Neural progenitor cell (in vitro differentiated cells): ENCODE measurements at regions not wholly inside any gene's neighbourhood (a gene's known extent, or its start where the extent isn't known, plus 50 kb on each side); places are given as distances from the start of the nearest gene placed in this dataset.

ENCODE experiments used
- CTCF ChIP-seq: fragments of 200-600 bp; sonication (generic); IDR thresholded peaks from 2 replicates; pipeline ENCODE4 v1.5.1; 2017; ENCODE audit warnings: antibody characterized with exemption, mild to moderate bottlenecking
- EZH2 ChIP-seq: fragments of 200-600 bp; sonication (generic); IDR thresholded peaks from 2 replicates; pipeline ENCODE4 v1.6.1; 2017; ENCODE audit warnings: antibody characterized with exemption, mild to moderate bottlenecking, moderate library complexity

- TF ChIP-seq EZH2 (no peak), CTCF (peak; percentile 67)
Measured at GRCh38 chr12:91577586-91578539, 395.2 kb upstream of the DCN start.
